ENCODE measurements at regions not wholly inside any gene's neighbourhood (a gene's known extent, or its start where the extent isn't known, plus 50 kb on each side); places are given as distances from the start of the nearest gene placed in this dataset.

GRCh38 chr7:22630069-22630468, 96.9 kb upstream of the IL6 start:
- no peak overlapping the region for H3K14ac ChIP-seq (ENCODE audit: insufficient read length)
- H3K56ac ChIP-seq (replicated peaks; ENCODE audit: insufficient read length, low read depth, low read length): no peak overlapping the region
- no peak overlapping the region for H3K4me3 ChIP-seq (ENCODE audit: extremely low read depth in 1 of 4, insufficient read depth in 2 of 4, low read depth in 3 of 4, low read length in 4 of 4)
- no peaks in the 10 kb centered on the region for H3K23me2 ChIP-seq (ENCODE audit: low read depth, low read length)
- H3K27me3 ChIP-seq (replicated peaks in 1 of 4; ENCODE audit: control insufficient read depth in 3 of 4, extremely low read depth in 1 of 4, insufficient read depth in 3 of 4, low read length in 3 of 4): no peaks in the 10 kb centered on the region
- no peak overlapping the region for H4K8ac ChIP-seq (ENCODE audit: extremely low read depth, insufficient read depth, low read length)
- ChIA-PET CTCF (ENCODE audit: partially characterized antibody) (interaction anchor here (0.8 to 2.0 kb wide), 6 partner anchors 25 to 102 kb away, joined by 3 to 8 read pairs (median 4); partner anchors contain the start of gene IL6), POLR2A (ENCODE audit: partially characterized antibody) (no interaction called here)
- no peaks in the 10 kb centered on the region for H4K20me1 ChIP-seq (replicated peaks in 1 of 2; ENCODE audit: control insufficient read depth in 1 of 2, insufficient read depth in 2 of 2, low read length in 2 of 2)
- H3K4ac ChIP-seq (replicated peaks; ENCODE audit: insufficient read length, low read depth, low read length): no peak overlapping the region
- H3K27ac ChIP-seq (ENCODE audit: low read depth, low read length): no peak overlapping the region
- no peak overlapping the region for H2BK120ac ChIP-seq (replicated peaks; ENCODE audit: low read depth, low read length)
- H3K18ac ChIP-seq (ENCODE audit: extremely low read depth, low read length): no peak overlapping the region
- H3K36me3 ChIP-seq (ENCODE audit: control insufficient read depth in 2 of 4, insufficient read depth in 4 of 4, low read length in 3 of 4): no peaks in the 10 kb centered on the region
- 0 out of 7 replicates have a peak, but pooled peaks cover 0 to 4% (median 0%) of the 10 kb centered on the region in 4 experiments for H3K4me1 ChIP-seq (replicated peaks in 1 of 4; ENCODE audit: control insufficient read depth in 3 of 4, insufficient read depth in 4 of 4, low read length in 3 of 4)
- no peaks in the 10 kb centered on the region for H3K79me1 ChIP-seq (ENCODE audit: low read depth, low read length)
- H3K79me2 ChIP-seq (ENCODE audit: control insufficient read depth in 1 of 2, insufficient read depth in 2 of 2, low read length in 2 of 2): no peaks in the 10 kb centered on the region
- no peak overlapping the region for H4K5ac ChIP-seq (ENCODE audit: insufficient read length, low read depth, low read length)
- no peak overlapping the region for H3K23ac ChIP-seq (ENCODE audit: insufficient read length)
- H2BK5ac ChIP-seq (ENCODE audit: low read depth, low read length): no peak overlapping the region; the same call in 1 of the 2 replicates
- no peak for DNase-seq (ENCODE audit: low read depth in 1 of 2, low spot score in 2 of 2)
- no peak overlapping the region for H2BK20ac ChIP-seq (ENCODE audit: low read length)
- H4K91ac ChIP-seq (replicated peaks; ENCODE audit: insufficient read length, low read length): peak overlapping the region; percentile 25
- no peak overlapping the region for H3K4me2 ChIP-seq (ENCODE audit: insufficient read depth in 1 of 2, low read depth in 2 of 2, low read length in 2 of 2)
- H2BK15ac ChIP-seq (ENCODE audit: low read length): no peak overlapping the region
- WGBS, 2 experiments (ENCODE audit: extremely low coverage in 1 of 2, insufficient coverage in 1 of 2, insufficient read length in 1 of 2, insufficient replicate concordance in 2 of 2, low coverage in 1 of 2, low lambda C conversion rate in 2 of 2, missing lambda C conversion rate in 1 of 2): 97% methylated on average over 5 of the region's 7 CpGs; no CpG with 5 or more reads in 1 of the 2 experiments
- TF ChIP-seq SRF (IDR thresholded peaks at IDR 0.05; ENCODE audit: low read depth, low read length) (no peak), MAX (IDR thresholded peaks at IDR 0.05) (peak; percentile 18; the same call in 1 of the 2 replicates), FOSL1 (IDR thresholded peaks at IDR 0.05; ENCODE audit: insufficient read depth, low read depth, low read length) (no peak), CEBPB (IDR thresholded peaks at IDR 0.05; ENCODE audit: low read depth, low read length) (no peak), NANOG (IDR thresholded peaks at IDR 0.05; ENCODE audit: insufficient read depth, low read depth, low read length, poor library complexity, severe bottlenecking) (no peak), SP2 (IDR thresholded peaks at IDR 0.05; ENCODE audit: low read length) (no peak), SAP30 (IDR thresholded peaks at IDR 0.05; ENCODE audit: insufficient read depth, insufficient replicate concordance, low read length) (no peak), POU5F1 (IDR thresholded peaks at IDR 0.05; ENCODE audit: low read depth, low read length) (no peak), CHD1 (IDR thresholded peaks at IDR 0.05; ENCODE audit: low read depth, low read length) (no peak), JUN (IDR thresholded peaks at IDR 0.05; ENCODE audit: low read depth, low read length) (no peak), SIX5 (IDR thresholded peaks at IDR 0.05; ENCODE audit: low read depth, low read length) (no peak), NRF1 (IDR thresholded peaks at IDR 0.05; ENCODE audit: low read depth, low read length) (no peak)
- TF ChIP-seq, protein P1, sequence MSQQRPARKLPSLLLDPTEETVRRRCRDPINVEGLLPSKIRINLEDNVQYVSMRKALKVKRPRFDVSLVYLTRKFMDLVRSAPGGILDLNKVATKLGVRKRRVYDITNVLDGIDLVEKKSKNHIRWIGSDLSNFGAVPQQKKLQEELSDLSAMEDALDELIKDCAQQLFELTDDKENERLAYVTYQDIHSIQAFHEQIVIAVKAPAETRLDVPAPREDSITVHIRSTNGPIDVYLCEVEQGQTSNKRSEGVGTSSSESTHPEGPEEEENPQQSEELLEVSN (IDR thresholded peaks at IDR 0.05): peak; percentile 67
- no peak for FAIRE-seq
- H3K9ac ChIP-seq (replicated peaks in 1 of 4; ENCODE audit: extremely low read depth in 1 of 4, low read depth in 3 of 4, low read length in 3 of 4): no peak overlapping the region
- H2AK5ac ChIP-seq (ENCODE audit: low read depth, low read length): no peak overlapping the region
- H2AFZ ChIP-seq (ENCODE audit: low read length): peak overlapping the region; percentile 33; the same call in 1 of the 2 replicates
- no peak overlapping the region for H2BK12ac ChIP-seq (ENCODE audit: low read depth, low read length)
- no peaks in the 10 kb centered on the region for H3K9me3 ChIP-seq (ENCODE audit: insufficient read depth in 2 of 2, low read depth in 1 of 2, low read length in 1 of 2)
